ENCODE measurements at regions not wholly inside any gene's neighbourhood (a gene's known extent, or its start where the extent isn't known, plus 50 kb on each side); places are given as distances from the start of the nearest gene placed in this dataset.

- TF ChIP-seq CTCF (IDR thresholded peaks at IDR 0.05) (no peak), POLR2A (IDR thresholded peaks at IDR 0.05) (no peak)
Observed at GRCh38 chr1:219533280-219533679, 79.6 kb downstream of the ZC3H11B start.

Measured in heart left ventricle (tissue), 13 donors.